BE2C (cell line): ENCODE measurements at regions not wholly inside any gene's neighbourhood (a gene's known extent, or its start where the extent isn't known, plus 50 kb on each side); places are given as distances from the start of the nearest gene placed in this dataset.

Source experiments
- DNase-seq: peaks from one replicate; pipeline ENCODE4 v3.0.0-alpha.2; 2020
- H3K27me3 ChIP-seq: fragments of 250-450 bp; sonication (Bioruptor Pico); 2 replicates; pipeline ENCODE4 v1.5.1; 2020; ENCODE audit warnings: mild to moderate bottlenecking
- H3K36me3 ChIP-seq: fragments of 250-450 bp; sonication (Bioruptor Pico); 2 replicates; pipeline ENCODE4 v1.5.1; 2020; ENCODE audit warnings: mild to moderate bottlenecking
- H3K4me1 ChIP-seq: fragments of 250-450 bp; sonication (Bioruptor Pico); 2 replicates; pipeline ENCODE4 v1.5.1; 2020
- H3K4me3 ChIP-seq: 2 replicates; pipeline ENCODE4 v1.5.1; 2011; ENCODE audit warnings: low read depth, low read length
- H3K9me3 ChIP-seq: fragments of 250-450 bp; sonication (Bioruptor Pico); 2 replicates; pipeline ENCODE4 v1.5.1; 2020
- TF ChIP-seq, protein P1 (sequence below): IDR thresholded peaks from 2 replicates; pipeline ENCODE4 v1.5.1; 2012; ENCODE audit warnings: mild to moderate bottlenecking, low read depth, low read length

DNA sequence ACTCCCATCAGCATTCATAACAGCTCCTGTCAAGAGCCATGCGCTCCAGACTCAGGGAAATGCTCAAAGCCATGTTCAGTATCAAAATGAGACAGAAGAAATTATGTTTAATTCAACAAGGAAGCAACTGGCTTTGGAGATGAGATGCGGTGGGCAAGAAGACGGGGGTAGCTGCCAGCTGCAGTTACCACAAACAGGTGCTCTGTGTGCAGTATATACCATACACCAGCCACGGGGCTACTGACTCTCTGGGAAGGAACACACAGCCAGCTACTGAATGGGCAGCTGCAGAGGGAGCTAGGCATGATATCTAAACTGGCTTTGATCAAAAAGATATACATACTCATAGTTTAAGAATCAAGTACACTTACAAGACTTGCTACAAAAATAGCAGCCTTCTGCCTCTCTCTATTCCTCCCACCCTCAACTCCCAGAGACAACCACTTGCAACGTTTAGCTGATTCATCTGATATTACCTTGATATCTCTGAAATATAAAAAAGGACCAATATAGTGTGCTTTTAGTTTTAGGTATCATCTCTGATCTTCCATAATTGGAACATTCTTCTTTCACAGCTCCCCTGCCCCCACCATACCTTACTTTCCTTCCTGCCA lies 593.0 kb downstream of the UQCRFS1 start:
- Histone ChIP-seq H3K27me3 (no peaks in the 10 kb centered on the region), H3K4me3 (no peak overlapping the region), H3K9me3 (0 out of 2 replicates have a peak, but pooled peaks cover 2% of the 10 kb centered on the region), H3K36me3 (no peaks in the 10 kb centered on the region), H3K4me1 (no peaks in the 10 kb centered on the region)
- no peak for DNase-seq
- TF ChIP-seq, protein P1, sequence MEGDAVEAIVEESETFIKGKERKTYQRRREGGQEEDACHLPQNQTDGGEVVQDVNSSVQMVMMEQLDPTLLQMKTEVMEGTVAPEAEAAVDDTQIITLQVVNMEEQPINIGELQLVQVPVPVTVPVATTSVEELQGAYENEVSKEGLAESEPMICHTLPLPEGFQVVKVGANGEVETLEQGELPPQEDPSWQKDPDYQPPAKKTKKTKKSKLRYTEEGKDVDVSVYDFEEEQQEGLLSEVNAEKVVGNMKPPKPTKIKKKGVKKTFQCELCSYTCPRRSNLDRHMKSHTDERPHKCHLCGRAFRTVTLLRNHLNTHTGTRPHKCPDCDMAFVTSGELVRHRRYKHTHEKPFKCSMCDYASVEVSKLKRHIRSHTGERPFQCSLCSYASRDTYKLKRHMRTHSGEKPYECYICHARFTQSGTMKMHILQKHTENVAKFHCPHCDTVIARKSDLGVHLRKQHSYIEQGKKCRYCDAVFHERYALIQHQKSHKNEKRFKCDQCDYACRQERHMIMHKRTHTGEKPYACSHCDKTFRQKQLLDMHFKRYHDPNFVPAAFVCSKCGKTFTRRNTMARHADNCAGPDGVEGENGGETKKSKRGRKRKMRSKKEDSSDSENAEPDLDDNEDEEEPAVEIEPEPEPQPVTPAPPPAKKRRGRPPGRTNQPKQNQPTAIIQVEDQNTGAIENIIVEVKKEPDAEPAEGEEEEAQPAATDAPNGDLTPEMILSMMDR: no peak

DNA sequence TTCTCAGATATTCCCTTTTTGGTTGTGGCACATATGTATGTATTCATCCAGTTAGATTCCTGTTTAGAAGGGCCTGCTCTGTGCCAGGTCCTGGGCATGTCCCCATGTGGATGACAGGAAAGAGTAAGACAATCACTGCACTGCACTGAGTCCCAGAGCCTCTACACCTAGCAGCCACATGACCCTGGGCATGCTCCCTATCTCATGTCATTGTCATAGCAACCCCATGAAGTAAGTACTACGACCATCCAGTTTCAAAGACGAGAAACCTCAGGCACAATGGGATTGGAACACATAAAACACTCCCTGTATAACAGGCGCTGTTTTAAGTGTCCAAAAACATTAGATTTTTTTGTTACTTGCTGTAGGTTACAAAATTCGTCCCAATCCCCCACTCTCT lies 594.4 kb downstream of the UQCRFS1 start:
- Histone ChIP-seq H3K4me3 (no peak overlapping the region), H3K36me3 (no peaks in the 10 kb centered on the region), H3K9me3 (0 out of 2 replicates have a peak, but pooled peaks cover 2% of the 10 kb centered on the region), H3K4me1 (no peaks in the 10 kb centered on the region), H3K27me3 (no peaks in the 10 kb centered on the region)
- TF ChIP-seq, protein P1: no peak
- DNase-seq: no peak

DNA sequence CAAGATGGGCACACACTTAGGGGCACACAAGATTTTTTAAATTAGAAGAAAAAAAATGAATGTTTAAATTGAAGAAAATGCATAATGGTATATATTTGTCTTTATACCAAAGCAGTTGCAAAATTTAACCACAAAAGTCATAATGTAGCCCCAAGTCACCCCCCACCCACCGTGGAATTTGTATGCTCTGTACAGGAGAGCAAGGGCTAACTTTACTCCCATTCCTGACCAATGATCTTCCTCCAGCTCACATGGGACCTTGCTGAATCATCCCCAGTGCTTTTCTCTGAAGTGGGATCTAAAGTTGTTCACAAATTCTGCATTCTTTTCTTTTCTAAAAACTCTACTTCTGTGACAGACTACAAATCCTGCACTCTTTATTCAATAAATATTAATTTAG lies 597.0 kb downstream of the UQCRFS1 start:
- Histone ChIP-seq H3K36me3 (no peaks in the 10 kb centered on the region), H3K27me3 (no peaks in the 10 kb centered on the region), H3K4me3 (no peak overlapping the region), H3K9me3 (0 out of 2 replicates have a peak, but pooled peaks cover 2% of the 10 kb centered on the region), H3K4me1 (no peaks in the 10 kb centered on the region)
- DNase-seq: no peak
- TF ChIP-seq, protein P1: no peak

DNA sequence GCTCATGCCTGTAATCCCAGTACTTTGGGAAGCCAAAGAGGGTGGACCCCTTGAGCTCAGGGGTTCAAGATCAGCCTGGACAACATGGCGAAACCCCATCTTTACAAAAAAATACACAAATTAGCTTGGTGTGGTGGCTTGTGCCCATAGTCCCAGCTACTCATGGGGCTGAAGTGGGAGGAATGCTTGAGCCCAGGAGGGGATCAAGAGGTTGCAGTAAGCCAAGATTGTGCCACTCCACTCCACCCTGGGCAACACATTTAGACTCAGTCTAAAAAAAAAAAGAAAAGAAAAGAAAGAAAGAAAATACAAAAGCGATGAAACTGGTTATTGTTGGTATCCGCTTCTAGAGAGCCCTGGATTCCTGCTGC lies 597.4 kb downstream of the UQCRFS1 start:
- Histone ChIP-seq H3K27me3 (no peaks in the 10 kb centered on the region), H3K36me3 (no peaks in the 10 kb centered on the region), H3K4me3 (no peak overlapping the region), H3K9me3 (0 out of 2 replicates have a peak, but pooled peaks cover 2% of the 10 kb centered on the region), H3K4me1 (no peaks in the 10 kb centered on the region)
- no peak for DNase-seq
- TF ChIP-seq, protein P1: no peak

DNA sequence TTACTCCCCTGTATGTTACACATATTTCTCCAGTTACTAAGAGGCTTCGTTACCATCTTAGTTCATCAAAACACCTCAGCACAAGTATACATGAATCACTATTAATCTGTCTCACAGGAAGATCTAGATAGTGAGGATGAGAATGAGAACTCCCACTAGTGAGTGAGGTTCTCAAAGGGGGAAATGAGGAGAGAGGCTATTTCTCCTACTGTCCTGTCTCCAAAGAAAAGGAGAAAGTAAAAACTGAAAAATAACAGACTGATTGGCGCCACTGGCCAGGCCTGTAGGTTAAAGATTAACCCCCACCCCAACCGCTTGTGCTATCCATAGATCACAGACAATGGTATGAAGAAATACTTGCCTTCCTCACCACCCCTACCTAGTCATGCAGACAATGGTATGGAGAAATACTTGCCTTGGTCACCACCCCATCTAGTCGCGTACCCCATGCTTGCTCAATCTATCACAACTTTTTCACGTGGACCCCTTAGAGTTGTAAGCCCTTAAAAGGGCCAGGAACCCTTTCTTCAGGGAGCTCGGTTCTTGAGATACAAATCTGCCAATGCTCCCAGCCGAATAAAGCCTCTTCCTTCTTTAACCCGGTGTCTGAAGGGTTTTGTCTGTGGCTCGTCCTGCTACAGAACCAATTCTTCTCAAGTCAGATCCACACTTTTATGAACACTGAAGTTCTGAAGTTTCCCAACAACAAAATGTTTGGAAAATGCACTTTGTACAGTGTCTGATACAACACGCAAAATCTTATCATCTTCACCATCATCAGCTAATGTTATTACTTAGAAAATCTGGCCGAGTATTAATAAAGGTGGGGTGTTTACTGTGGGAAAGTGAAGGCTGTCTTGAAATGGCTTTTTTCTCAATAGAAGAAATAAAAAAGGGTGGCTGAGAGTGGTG lies 598.1 kb downstream of the UQCRFS1 start:
- TF ChIP-seq, protein P1: no peak
- H3K4me1 ChIP-seq: no peaks in the 10 kb centered on the region
- H3K36me3 ChIP-seq: no peaks in the 10 kb centered on the region
- H3K9me3 ChIP-seq: 0 out of 2 replicates have a peak, but pooled peaks cover 2% of the 10 kb centered on the region
- DNase-seq: no peak
- H3K4me3 ChIP-seq: no peak overlapping the region
- no peaks in the 10 kb centered on the region for H3K27me3 ChIP-seq
